ENCODE measurements at regions not wholly inside any gene's neighbourhood (a gene's known extent, or its start where the extent isn't known, plus 50 kb on each side); places are given as distances from the start of the nearest gene placed in this dataset.
A peak's percentile ranks its signal among the peaks of the same experiment; 100 is the strongest.

GRCh38 chr5:86814315-86814714, 196.6 kb downstream of the COX7C start:
- DNase-seq (no peak), ATAC-seq (ENCODE audit: low read depth) (no peak)
- no peak overlapping the region for H3K23ac ChIP-seq (ENCODE audit: low read depth, low read length)
- H3K4me2 ChIP-seq (ENCODE audit: low read depth, low read length): no peak overlapping the region
- no peak overlapping the region for H4K5ac ChIP-seq (ENCODE audit: low read depth, low read length)
- in situ Hi-C loops (cut with MboI; ENCODE audit: low sequenced_read_pairs): no loop called here
- no peak overlapping the region for H3K9ac ChIP-seq (ENCODE audit: low read depth, low read length)
- ChIA-PET CTCF (no interaction called here), POLR2A (ENCODE audit: unreplicated experiment) (no interaction called here)
- no peak overlapping the region for H2AK5ac ChIP-seq (ENCODE audit: low read depth, low read length)
- H2BK120ac ChIP-seq (ENCODE audit: low read depth, low read length): no peak overlapping the region
- intact Hi-C loops (cut with micrococcal nuclease): no loop called here
- TF ChIP-seq RCOR1 (IDR thresholded peaks at IDR 0.05; ENCODE audit: insufficient replicate concordance, low read length): no peak
- TF ChIP-seq MAFK (IDR thresholded peaks at IDR 0.05; ENCODE audit: low read depth, low read length): peak; percentile 43
- no peaks in the 10 kb centered on the region for H3K9me3 ChIP-seq (ENCODE audit: control insufficient read depth, insufficient read depth, low read length)
- BruUV-seq (replicated peaks): no TSS peak
- H3K4ac ChIP-seq (ENCODE audit: low read depth, low read length): no peak overlapping the region
- no peaks in the 10 kb centered on the region for H3K27me3 ChIP-seq (ENCODE audit: control insufficient read depth, insufficient read depth, low read length)
- no peak overlapping the region for H2BK15ac ChIP-seq (ENCODE audit: low read depth, low read length)
- H3K79me1 ChIP-seq (ENCODE audit: low read depth in 1 of 2, low read length in 2 of 2): no peaks in the 10 kb centered on the region
- dilution Hi-C loops (cut with HindIII; ENCODE audit: low sequenced_read_pairs, unreplicated experiment): no loop called here
- no peaks in the 10 kb centered on the region for H3K9me1 ChIP-seq (ENCODE audit: insufficient read depth, low read length)
- WGBS, 2 experiments (ENCODE audit: extremely low coverage in 2 of 2, insufficient read length in 1 of 2): no CpG with 5 or more reads among the region's 1 CpG
- H4K91ac ChIP-seq (ENCODE audit: insufficient read depth, low read depth, low read length): no peak overlapping the region
- H2BK5ac ChIP-seq (ENCODE audit: low read depth, low read length, poor library complexity, severe bottlenecking): no peak overlapping the region
- no peak overlapping the region for H3K18ac ChIP-seq (ENCODE audit: low read depth, low read length)
- H3K14ac ChIP-seq (replicated peaks; ENCODE audit: low read depth, low read length): no peak overlapping the region
- no peaks in the 10 kb centered on the region for H3K36me3 ChIP-seq (ENCODE audit: control insufficient read depth, insufficient read depth, low read length)
- H3K4me1 ChIP-seq (ENCODE audit: control insufficient read depth, insufficient read depth, low read length): no peaks in the 10 kb centered on the region
- H4K8ac ChIP-seq (ENCODE audit: low read depth in 2 of 2, low read length in 2 of 2): no peak overlapping the region
- H2AFZ ChIP-seq (replicated peaks; ENCODE audit: low read length, poor library complexity): no peak overlapping the region
- H2BK20ac ChIP-seq (ENCODE audit: low read depth, low read length): no peak overlapping the region
- H2AK9ac ChIP-seq (replicated peaks; ENCODE audit: low read depth, low read length, poor library complexity): no peak overlapping the region
- no peak overlapping the region for H3K56ac ChIP-seq (ENCODE audit: extremely low read depth, insufficient read depth, low read length)
- no peak overlapping the region for H3K4me3 ChIP-seq (ENCODE audit: insufficient read depth, low read depth, low read length)
- H3K27ac ChIP-seq (ENCODE audit: insufficient read depth, low read length): no peak overlapping the region
- no peaks in the 10 kb centered on the region for H4K20me1 ChIP-seq (ENCODE audit: insufficient read depth, low read length)
